ENCODE measurements at regions not wholly inside any gene's neighbourhood (a gene's known extent, or its start where the extent isn't known, plus 50 kb on each side); places are given as distances from the start of the nearest gene placed in this dataset.
A peak's percentile ranks its signal among the peaks of the same experiment; 100 is the strongest.

- no peak overlapping the region for H3K4me3 ChIP-seq (ENCODE audit: low read depth in 1 of 3, low read length in 3 of 3)
- H3K27me3 ChIP-seq (ENCODE audit: control insufficient read depth in 4 of 4, insufficient read depth in 4 of 4, low read length in 3 of 4): no peaks in the 10 kb centered on the region
- TF ChIP-seq SP1 (IDR thresholded peaks at IDR 0.05) (no peak), MAX (IDR thresholded peaks at IDR 0.05) (no peak), FOXA2 (IDR thresholded peaks at IDR 0.05) (no peak), GABPA (IDR thresholded peaks at IDR 0.05 in 1 of 2, conservative IDR thresholded peaks at IDR 0.05 in 1 of 2) (no peak), EGR1 (IDR thresholded peaks at IDR 0.05; ENCODE audit: low read depth in 2 of 2) (no peak), JUND (IDR thresholded peaks at IDR 0.05) (no peak), HNF4G (IDR thresholded peaks at IDR 0.05) (no peak), ATF3 (IDR thresholded peaks at IDR 0.05) (no peak), YY1 (IDR thresholded peaks at IDR 0.05) (no peak), NR2F2 (IDR thresholded peaks at IDR 0.05) (no peak), TAF1 (conservative IDR thresholded peaks at IDR 0.05) (no peak), HNF4A (conservative IDR thresholded peaks at IDR 0.05) (no peak)
- TF ChIP-seq, protein P1, sequence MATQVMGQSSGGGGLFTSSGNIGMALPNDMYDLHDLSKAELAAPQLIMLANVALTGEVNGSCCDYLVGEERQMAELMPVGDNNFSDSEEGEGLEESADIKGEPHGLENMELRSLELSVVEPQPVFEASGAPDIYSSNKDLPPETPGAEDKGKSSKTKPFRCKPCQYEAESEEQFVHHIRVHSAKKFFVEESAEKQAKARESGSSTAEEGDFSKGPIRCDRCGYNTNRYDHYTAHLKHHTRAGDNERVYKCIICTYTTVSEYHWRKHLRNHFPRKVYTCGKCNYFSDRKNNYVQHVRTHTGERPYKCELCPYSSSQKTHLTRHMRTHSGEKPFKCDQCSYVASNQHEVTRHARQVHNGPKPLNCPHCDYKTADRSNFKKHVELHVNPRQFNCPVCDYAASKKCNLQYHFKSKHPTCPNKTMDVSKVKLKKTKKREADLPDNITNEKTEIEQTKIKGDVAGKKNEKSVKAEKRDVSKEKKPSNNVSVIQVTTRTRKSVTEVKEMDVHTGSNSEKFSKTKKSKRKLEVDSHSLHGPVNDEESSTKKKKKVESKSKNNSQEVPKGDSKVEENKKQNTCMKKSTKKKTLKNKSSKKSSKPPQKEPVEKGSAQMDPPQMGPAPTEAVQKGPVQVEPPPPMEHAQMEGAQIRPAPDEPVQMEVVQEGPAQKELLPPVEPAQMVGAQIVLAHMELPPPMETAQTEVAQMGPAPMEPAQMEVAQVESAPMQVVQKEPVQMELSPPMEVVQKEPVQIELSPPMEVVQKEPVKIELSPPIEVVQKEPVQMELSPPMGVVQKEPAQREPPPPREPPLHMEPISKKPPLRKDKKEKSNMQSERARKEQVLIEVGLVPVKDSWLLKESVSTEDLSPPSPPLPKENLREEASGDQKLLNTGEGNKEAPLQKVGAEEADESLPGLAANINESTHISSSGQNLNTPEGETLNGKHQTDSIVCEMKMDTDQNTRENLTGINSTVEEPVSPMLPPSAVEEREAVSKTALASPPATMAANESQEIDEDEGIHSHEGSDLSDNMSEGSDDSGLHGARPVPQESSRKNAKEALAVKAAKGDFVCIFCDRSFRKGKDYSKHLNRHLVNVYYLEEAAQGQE (IDR thresholded peaks at IDR 0.05): no peak
- TF ChIP-seq, protein P2, sequence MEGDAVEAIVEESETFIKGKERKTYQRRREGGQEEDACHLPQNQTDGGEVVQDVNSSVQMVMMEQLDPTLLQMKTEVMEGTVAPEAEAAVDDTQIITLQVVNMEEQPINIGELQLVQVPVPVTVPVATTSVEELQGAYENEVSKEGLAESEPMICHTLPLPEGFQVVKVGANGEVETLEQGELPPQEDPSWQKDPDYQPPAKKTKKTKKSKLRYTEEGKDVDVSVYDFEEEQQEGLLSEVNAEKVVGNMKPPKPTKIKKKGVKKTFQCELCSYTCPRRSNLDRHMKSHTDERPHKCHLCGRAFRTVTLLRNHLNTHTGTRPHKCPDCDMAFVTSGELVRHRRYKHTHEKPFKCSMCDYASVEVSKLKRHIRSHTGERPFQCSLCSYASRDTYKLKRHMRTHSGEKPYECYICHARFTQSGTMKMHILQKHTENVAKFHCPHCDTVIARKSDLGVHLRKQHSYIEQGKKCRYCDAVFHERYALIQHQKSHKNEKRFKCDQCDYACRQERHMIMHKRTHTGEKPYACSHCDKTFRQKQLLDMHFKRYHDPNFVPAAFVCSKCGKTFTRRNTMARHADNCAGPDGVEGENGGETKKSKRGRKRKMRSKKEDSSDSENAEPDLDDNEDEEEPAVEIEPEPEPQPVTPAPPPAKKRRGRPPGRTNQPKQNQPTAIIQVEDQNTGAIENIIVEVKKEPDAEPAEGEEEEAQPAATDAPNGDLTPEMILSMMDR (IDR thresholded peaks at IDR 0.05; ENCODE audit: low read depth, low read length, missing input control): no peak
- TF ChIP-seq, protein P3, sequence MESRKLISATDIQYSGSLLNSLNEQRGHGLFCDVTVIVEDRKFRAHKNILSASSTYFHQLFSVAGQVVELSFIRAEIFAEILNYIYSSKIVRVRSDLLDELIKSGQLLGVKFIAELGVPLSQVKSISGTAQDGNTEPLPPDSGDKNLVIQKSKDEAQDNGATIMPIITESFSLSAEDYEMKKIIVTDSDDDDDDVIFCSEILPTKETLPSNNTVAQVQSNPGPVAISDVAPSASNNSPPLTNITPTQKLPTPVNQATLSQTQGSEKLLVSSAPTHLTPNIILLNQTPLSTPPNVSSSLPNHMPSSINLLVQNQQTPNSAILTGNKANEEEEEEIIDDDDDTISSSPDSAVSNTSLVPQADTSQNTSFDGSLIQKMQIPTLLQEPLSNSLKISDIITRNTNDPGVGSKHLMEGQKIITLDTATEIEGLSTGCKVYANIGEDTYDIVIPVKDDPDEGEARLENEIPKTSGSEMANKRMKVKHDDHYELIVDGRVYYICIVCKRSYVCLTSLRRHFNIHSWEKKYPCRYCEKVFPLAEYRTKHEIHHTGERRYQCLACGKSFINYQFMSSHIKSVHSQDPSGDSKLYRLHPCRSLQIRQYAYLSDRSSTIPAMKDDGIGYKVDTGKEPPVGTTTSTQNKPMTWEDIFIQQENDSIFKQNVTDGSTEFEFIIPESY (IDR thresholded peaks at IDR 0.05): no peak
- H3K27ac ChIP-seq (ENCODE audit: low read depth in 1 of 2, low read length in 2 of 2): peak overlapping the region in 1 of 2 donors; percentile 4
- H3K36me3 ChIP-seq (ENCODE audit: control insufficient read depth in 4 of 4, insufficient read depth in 3 of 4, low read depth in 1 of 4, low read length in 3 of 4): no peaks in the 10 kb centered on the region
- DNase-seq (ENCODE audit: low spot score): no peak
- H3K4me1 ChIP-seq (ENCODE audit: control insufficient read depth in 4 of 4, insufficient read depth in 4 of 4, low read length in 3 of 4): peaks cover 0 to 2% (median 0%) of the 10 kb centered on the region in 4 donors
- no peak overlapping the region for H3K9ac ChIP-seq (ENCODE audit: low read depth in 1 of 2, low read length in 2 of 2)
- H3K9me3 ChIP-seq (ENCODE audit: control insufficient read depth in 4 of 4, low read length in 3 of 4): no peaks in the 10 kb centered on the region
- 81% methylated on average over 3 of the region's 3 CpGs for WGBS
These were observed 53.0 kb upstream of the CPEB4 start for GRCh38 chr5:173835131-173835530.

DNA sequence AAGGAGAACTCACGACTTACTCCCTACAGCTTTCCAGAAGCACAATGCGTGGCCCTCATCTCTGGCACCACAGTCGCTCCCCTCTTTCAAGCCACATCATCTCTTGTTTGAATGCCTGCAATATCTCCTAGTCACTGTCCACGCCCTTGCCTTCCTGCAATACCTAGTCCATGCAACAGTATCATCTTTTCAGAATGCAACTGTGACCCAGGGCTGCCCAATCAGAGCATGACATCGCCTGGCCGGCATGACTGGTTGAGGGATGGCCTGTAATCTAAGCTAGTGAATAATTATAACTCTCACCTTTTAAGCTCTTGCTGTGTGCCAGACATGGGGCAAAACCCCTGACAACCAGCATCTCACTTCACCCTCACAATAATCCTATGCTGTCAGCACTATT lies 52.5 kb upstream of the CPEB4 start:
- Histone ChIP-seq H3K36me3 (ENCODE audit: control insufficient read depth in 4 of 4, insufficient read depth in 3 of 4, low read depth in 1 of 4, low read length in 3 of 4) (no peaks in the 10 kb centered on the region), H3K9me3 (ENCODE audit: control insufficient read depth in 4 of 4, low read length in 3 of 4) (no peaks in the 10 kb centered on the region), H3K27ac (ENCODE audit: low read depth in 1 of 2, low read length in 2 of 2) (peak overlapping the region in 1 of 2 donors; percentile 4), H3K9ac (ENCODE audit: low read depth in 1 of 2, low read length in 2 of 2) (no peak overlapping the region), H3K4me3 (ENCODE audit: low read depth in 1 of 3, low read length in 3 of 3) (no peak overlapping the region), H3K4me1 (ENCODE audit: control insufficient read depth in 4 of 4, insufficient read depth in 4 of 4, low read length in 3 of 4) (peaks cover 0 to 2% (median 0%) of the 10 kb centered on the region in 4 donors), H3K27me3 (ENCODE audit: control insufficient read depth in 4 of 4, insufficient read depth in 4 of 4, low read length in 3 of 4) (no peaks in the 10 kb centered on the region)
- 79% methylated on average over 6 of the region's 6 CpGs for WGBS
- DNase-seq (ENCODE audit: low spot score): no peak
- TF ChIP-seq HNF4G (IDR thresholded peaks at IDR 0.05) (no peak), NR2F2 (IDR thresholded peaks at IDR 0.05) (no peak), SP1 (IDR thresholded peaks at IDR 0.05) (no peak), RXRA (IDR thresholded peaks at IDR 0.05) (no peak), YY1 (IDR thresholded peaks at IDR 0.05) (no peak), MAX (IDR thresholded peaks at IDR 0.05) (no peak), TAF1 (conservative IDR thresholded peaks at IDR 0.05) (no peak), RAD21 (IDR thresholded peaks at IDR 0.05) (no peak), ATF3 (IDR thresholded peaks at IDR 0.05) (no peak), GABPA (IDR thresholded peaks at IDR 0.05 in 1 of 2, conservative IDR thresholded peaks at IDR 0.05 in 1 of 2) (no peak)
- TF ChIP-seq, protein P3 (IDR thresholded peaks at IDR 0.05): no peak
- TF ChIP-seq, protein P1 (IDR thresholded peaks at IDR 0.05): no peak

Data from liver (tissue), 8 donors.